HG02642 (cell line): ENCODE measurements at regions not wholly inside any gene's neighbourhood (a gene's known extent, or its start where the extent isn't known, plus 50 kb on each side); places are given as distances from the start of the nearest gene placed in this dataset.
"Not testable (repeated sequence)": the region's sequence is repeated elsewhere in the genome, so short reads cannot be mapped to it uniquely, and the experiment has no call there.

Experiments used
- ATAC-seq: cut with Tn5 transposase; IDR thresholded peaks from one replicate; pipeline ENCODE4 v1.9.1; 2021; ENCODE audit warnings: mild to moderate bottlenecking; ENCODE audit not compliant: unreplicated experiment, poor library complexity

DNA sequence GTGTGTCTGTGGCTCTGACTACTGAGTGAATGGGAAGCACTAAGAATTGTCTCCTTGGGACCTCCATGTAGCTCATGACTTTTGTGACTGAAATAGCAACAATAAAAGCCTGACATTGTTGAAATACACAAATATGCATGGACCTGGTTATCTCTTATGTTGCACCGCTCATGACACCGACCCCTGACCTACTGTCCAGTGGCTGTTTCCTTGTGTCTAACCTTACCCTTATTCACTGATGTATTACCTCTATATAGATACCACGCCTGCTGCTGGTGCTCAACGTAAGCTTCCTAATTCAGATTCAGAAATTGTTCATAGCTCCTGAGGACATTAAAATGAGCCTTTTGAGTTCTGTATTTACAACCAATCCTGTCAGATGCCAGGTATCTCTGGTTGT lies 243.4 kb upstream of the SEMA3C start:
- ATAC-seq = no peak

DNA sequence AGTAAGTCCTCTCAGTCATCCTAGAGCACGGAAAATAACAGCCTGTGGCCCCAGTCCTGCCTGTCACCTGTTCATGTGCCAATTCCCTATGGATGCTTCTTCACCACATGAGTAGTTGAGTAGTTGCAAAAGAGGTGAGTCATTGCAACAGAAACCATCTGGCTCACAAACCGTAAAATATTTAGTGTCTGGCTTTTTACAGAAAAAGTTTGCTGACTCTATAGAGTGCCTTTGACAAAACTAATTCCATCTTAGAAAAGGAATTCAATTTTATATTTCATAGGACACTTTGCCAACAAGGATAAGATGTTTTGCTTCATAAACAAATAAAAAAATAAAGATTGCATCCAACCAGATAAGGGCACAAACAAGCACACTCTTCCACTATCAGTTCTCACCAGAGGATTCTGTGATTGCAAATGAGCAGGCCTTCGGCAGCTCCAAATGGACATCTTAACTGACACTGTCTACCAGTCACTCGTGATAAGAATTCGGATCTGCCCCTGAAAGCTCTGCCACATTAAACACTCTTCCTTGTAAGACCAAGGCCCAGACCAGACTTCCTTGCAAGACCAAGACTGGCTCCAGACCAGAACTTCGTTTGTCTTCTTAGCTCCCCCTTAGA lies 242.7 kb upstream of the SEMA3C start:
- ATAC-seq = no peak

DNA sequence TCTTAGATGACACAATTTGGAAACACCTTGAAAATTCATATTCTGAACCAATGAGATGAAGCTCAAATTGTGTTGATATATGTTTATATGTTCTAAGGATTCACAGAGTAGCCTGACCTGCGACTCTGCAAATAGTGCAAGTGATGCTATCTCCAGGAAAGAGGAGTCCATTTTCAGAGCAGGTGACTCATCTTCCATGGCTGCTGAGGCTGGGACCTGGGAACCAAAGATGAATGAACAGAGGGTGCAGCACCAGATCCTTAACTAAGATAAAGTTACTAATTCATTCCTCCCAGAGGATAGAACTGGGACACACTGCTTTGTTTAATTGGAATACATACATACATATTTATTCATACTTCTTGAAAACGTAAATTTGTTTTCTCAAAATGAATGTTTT lies 240.6 kb upstream of the SEMA3C start:
- ATAC-seq = no peak

DNA sequence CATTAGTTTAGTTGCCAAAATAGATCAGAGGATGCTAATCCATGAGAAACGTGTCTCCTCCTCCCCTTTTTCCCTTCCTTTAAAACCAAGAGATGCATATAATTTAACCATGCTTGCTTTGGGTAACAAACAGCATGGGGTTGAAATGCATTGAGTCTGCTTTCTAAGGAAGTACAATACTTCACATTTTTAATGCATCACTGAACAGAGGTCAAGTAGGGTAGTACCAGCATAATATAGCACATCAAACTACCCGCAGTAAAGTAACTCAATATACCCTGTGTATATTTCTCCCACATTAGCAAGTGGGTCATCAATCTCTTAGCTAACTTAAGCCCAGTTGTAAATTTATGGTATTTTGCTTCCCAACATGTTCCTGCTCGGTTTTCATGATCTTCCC lies 239.3 kb upstream of the SEMA3C start:
- ATAC-seq = no peak

DNA sequence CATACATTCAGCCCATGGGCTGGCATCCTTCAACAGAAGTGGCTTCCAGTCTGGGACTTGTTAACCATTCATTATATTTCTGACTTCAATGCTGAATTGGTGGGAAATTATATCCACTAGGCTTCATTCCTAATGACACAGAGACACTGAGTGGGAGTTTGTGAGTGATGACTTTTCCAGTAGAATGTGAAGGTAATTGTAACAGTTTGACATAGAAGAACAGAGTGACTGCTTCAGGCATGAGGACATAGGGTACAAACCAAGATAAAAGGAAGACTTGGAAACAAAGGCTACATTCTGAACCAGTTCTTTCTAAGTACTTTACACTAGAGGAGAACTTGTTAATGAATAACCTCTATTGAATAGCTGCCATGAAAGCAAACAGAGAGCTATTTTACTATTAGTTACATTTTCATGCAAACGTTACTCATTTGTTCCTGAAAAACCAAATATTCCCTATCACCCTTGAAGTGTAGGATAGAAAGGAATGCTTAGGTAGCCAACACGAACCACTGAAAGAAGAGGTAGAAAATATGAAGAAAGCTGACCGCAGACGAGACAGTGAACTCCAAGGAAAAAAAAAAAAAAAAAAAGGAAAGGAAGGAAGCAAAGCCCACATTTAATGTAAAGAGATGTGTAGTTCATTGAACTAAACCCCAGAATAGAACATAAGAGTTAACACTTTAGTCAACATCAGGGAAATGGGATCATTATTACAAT lies 237.0 kb upstream of the SEMA3C start:
- ATAC-seq = no peak

DNA sequence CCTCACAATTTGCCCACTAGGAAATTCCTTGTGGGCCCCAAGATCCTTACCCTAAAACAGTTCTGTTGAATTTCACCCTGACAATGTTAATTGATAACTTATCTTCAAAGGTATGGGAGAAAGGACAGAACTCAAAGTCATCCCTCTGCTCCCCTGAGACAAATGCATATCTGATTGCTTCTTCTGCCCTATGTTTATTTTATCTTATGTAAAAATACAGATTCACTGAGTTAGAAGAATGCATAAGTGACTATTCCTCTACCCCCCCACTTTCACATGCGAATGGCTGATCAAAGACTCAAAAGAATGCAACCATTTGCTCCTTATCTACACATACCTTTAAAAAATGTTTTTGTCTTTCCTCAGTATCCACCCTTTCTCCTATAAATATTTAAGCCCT lies 235.7 kb upstream of the SEMA3C start:
- ATAC-seq = no peak

DNA sequence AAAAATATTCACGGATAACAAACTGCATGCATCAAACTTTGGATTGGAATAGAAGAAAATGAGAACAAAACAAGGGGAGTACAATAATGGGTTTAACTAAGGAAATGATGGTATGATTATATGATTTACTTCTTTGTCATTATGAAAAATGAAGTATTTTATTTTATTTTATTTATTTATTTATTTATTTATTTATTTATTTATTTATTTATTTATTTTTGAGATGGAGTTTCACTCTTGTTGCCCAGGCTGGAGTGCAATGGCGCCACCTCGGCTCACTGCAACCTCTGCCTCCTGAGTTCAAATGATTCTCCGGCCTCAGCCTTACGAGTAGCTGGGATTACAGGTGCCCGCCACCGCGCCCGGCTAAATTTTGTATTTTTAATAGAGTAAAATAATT lies 234.1 kb upstream of the SEMA3C start:
- not testable (repeated sequence) for ATAC-seq

DNA sequence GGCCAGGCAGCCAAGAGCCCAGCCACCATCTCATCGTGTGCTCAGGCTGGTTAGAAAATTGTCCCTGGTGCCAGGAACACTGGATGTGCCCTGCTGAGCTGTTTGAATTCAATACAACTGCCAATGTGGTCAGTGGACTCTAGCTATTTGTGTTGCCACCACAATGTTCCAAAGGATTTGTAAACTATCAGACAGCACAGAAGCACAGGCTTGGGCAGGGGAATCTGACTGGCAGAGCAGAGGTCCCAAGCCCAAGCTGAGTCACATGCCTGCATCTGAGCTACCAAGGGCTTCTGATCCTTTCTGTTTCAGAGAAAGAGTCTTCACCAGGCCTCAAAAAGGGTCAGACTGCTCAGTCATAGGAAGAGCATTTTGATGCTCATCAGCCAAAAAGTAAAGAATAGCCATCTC lies 232.1 kb upstream of the SEMA3C start:
- ATAC-seq = no peak

DNA sequence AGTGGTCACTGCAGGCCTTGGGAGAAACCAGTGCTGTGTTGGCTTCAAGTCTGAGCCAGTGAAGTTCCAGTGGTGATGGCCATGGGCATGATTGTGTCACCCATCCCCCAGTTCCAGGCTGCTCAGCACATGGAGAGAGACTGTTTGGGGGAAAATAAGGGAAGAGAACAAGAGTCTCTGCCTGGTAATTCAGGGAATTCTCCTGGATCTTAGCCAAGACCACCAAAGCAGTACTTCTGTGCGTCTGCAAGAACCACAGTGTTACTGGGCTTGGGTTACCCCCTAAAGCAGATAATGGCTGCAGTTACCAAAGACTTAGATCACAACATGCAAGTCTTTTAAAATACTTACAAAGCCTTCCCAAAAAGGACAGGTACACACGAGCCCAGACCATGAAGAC lies 225.0 kb upstream of the SEMA3C start:
- ATAC-seq = no peak

DNA sequence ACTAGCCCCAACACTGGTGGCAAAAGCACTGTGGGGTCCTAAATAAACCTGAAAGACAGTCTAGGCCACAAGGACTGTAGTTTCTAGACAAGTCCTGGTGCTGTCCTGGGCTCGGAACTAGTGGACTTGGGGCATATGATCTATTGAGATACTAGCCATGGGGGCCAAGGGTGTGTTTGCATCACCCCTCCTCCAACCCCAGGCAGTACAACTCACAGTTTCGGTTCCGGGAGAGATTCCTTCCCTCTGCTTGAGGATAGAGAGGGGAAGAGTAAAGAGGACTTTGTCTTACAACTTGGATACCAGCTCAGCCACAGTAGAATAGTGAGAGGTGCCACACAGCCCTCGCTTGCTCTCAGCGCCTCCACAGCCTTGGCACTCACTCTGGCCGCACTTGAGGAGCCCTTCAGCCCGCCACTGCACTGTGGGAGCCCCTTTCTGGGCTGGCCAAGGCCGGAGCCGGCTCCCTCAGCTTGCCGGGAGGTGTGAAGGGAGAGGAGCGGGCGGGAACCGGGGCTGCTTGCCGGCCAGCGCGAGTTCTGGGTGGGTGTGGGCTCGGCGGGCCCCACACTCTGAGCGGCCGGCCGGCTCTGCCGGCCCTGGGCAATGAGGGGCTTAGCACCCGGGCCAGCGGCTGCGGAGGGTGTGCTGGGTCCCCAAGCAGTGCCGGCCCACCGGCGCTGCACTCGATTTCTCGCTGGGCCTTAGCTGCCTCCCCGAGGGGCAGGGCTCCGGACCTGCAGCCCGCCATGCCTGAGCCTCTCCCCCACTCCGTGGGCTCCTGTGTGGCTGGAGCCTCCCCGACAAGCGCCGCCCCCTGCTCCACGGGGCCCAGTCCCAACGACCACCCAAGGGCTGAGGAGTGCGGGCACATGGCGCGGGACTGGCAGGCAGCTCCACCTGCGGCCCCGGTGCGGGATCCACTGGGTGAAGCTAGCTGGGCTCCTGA lies 222.7 kb upstream of the SEMA3C start:
- ATAC-seq = not testable (repeated sequence)

DNA sequence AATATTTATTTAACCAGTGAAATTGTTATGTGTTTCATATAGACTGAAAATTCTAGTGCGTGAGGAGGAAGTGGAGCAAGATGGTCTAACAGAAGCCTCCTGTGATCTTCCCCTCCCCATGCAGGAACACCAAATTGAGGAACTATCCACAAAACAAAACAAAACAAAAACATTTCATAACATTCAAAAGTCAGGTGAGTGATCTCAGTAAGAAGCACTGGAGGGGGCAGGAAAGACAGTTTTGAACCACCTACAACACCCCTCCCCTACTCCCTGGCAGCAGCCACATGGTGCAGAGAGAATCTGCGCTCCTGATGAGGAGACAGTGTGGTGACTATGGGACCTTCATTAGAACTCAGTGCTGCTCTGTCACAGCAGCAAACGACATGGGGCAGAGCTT lies 221.9 kb upstream of the SEMA3C start:
- ATAC-seq = no peak

DNA sequence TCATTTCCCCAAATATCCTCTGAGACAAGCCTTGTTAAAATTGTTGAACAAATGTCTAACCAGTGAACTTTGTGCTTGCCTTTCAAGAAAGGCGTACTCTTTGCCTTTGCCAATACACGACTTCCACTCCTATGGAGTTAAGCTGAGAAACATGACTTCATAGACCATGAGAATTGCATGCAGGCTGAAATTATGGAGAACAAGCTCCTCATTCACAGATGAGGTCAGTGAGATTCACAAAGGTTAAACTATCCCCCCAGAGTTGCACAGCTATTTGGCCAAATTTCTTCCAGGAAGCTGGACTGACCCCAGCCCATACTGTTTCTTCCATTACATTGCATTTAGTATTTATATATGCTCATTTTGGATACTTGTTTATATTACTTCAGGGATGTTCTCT lies 221.4 kb upstream of the SEMA3C start:
- ATAC-seq = no peak

DNA sequence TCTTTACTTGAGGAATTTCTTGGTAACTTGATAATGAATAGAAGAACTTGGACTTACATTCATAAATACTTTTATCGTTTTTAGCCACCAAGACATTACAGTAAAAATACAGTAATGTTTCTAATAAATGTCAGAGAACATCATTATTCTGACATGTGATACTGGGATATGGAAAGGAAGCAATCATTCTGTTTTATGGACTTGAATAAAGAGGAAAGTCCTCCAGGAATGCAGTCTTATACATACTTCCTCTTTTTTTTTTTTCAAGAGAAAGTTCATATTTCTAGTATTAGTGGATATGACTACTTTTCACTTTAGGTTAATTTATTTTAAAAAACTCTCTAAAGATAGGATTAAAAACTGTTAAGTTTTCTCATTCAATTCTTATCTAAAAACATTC lies 220.0 kb upstream of the SEMA3C start:
- no peak for ATAC-seq

DNA sequence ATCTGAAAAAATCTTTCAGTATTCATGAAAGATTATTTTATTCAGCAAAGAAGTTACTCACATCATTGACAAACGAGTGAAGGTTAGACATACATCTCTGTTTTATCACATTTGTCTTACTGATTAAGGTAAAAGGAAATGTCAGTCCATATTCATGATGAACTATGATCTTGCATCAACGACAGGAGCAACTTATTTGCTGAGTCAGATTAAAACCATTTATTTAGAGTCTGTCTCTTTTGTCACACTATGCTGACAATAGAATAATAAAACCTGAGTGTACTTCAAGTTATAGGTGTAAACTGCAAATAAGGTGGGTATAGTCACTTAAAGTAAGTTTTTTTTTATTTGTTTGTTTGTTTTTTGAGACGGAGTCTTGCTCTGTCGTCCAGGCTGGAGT lies 216.5 kb upstream of the SEMA3C start:
- ATAC-seq = no peak

DNA sequence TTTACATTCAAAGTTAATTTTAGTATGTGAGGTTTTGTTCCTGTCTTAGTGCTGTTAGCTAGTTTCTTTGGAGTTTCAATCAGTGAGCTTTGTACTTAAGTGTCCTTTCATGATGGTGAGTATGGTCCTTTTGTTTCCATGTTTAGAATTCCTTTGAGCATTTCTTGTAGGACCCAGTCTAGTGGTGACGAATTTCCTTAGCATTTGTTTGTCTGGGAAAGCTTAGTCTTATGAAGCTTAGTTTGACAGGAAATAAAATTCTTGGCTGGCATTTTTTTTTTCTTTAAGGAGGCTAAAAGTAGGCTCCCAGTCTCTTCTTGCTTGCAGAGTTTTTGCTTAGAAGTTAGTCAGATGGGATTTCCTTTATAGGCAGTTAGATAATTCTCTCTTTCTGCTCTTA lies 209.2 kb upstream of the SEMA3C start:
- ATAC-seq = no peak

DNA sequence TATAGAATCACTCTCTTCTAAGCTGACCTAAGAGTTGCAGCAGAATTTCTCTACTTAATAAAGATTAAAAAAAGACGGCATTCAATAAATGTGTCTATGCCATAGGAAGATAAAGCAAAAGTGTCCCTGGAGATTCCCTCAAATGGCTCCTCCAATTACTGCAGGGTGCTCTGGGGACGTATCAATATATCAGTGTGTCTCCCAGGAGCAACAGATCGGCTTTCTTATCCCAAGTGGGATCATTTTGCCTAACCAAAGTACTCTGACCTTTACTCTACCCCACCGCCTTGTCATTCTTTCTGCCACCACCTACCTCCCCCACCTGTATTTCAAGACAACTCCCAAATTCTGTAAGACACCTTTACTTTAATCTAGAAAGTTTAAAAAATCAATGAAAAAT lies 202.0 kb upstream of the SEMA3C start:
- ATAC-seq = no peak

DNA sequence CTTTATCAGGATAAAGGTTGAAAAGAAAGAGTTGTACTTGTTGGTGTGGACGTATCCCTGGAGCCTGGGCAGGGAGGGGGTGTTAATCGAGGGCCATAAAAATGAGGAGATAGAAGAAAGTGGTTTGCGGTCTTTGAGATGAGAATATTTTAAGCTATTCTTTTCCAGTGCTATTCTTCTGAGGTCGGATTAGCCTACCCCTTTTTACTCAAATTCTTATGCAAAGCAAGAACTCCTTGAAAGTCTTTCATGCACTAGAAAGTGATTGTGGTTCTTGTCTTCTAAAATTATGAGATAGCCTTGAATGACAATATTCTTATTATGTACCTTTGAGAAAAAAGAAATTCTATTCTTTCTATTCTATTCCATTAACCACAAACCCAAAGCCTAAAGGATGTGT lies 201.3 kb upstream of the SEMA3C start:
- no peak for ATAC-seq

DNA sequence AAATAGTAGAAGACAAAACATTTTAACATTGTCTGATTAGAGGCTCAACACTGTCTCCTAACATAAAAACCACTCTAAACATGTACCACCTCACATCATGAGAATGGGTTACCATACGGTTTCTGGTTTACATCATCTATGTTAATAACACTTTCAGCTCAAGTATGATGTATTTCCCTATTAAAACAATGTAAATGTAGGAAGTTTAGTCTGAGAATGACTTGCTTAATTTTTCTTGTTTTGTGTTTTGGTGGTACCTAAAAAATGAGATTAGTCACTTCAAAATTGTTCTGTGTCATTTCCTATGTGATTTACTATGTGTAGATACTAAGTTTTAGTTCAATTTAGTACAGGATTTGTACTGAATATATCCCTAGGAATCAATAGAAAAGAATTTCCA lies 195.8 kb upstream of the SEMA3C start:
- ATAC-seq = no peak

DNA sequence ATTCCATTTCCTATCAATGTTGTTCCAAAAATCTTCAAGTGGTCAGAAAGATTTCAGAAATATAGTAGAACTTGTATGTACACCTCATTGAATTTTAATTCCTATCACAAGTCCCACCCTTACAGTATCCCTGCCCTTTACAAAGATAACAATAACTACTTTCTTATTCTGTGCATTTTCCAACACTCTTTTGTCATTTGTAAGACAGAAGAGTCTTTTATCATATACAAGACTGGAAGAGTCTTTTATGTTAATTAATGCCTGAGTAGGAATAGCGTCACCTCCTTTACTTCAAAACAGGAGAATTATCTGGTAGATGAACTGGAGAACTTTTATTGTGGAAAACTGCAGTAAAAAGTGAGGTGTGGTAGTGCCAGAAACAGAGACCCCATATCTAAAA lies 193.9 kb upstream of the SEMA3C start:
- no peak for ATAC-seq

DNA sequence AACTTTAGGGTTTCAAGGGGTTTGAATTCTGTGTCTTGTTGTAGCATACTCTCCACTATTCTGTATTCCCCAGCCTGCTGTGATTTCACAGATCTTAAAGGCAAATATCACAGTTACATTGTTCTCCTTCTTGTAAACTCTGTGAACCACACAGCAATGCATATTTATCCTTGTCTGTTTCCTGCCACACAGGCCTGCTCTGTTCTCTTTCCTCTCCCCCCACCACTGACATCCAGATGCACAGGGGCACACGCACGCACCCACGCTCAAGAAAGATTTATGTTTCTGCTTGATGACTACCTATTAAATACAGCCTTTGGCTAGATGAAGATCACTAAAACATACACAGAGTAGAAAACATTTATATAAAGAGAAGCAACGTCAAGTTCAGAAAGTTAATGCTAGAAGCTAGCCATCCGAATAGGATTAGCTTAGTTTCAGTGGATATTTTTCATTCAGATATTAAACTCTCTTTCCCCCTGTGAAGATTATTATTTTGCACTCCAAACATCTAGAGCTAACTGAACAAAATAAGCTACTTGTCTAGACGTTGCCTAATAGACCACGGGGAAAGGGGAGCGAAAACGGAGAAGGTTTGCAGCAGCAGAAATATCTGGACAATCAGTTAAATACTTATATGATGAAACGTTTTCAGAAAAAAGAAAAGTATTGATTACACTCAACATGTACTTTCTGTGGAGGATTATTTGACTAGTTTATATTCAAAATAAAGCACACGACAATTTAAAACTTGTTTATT lies 193.1 kb upstream of the SEMA3C start:
- no peak for ATAC-seq

DNA sequence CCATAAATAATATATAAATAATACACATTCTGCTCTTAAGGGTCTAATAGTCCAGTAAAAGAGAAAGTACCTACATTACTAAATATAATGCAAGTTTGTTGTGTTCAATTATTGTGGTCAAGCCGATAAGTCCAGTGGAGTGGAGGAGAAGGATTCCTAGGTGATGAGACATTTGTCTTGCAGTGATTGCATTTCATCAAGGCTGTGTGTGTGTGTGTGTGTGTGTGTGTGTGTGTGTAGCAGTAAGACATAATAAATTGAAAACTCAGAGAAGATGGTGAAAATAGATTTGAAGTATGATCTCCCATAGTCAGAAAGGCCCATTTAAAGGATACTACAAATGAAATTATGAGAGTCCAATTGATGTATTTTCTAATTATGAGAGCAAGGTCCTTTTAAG lies 192.5 kb upstream of the SEMA3C start:
- ATAC-seq = no peak
